ENCODE measurements at regions not wholly inside any gene's neighbourhood (a gene's known extent, or its start where the extent isn't known, plus 50 kb on each side); places are given as distances from the start of the nearest gene placed in this dataset.
"Not testable (repeated sequence)": the region's sequence is repeated elsewhere in the genome, so short reads cannot be mapped to it uniquely, and the experiment has no call there.

DNA sequence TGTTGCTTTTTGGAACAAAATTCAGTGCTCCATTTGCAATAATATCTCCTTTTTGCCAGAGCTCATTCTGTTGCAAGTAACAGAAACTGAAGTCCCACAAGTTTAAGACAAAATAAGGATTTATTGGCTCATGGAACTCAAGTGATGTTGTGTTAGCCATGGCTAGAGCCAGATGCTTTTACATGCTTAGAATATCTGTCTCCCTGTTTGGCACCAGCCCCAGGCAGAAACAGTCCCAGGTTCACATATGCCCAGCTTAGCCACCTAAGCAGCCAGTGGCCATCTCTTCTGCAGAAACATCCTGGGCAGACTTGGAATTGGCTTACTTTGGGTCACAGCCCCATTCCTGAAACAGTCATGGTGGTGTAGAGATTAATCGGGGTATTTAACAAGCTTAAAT lies 540.9 kb upstream of the SGCD start:
- no peak for DNase-seq

DNA sequence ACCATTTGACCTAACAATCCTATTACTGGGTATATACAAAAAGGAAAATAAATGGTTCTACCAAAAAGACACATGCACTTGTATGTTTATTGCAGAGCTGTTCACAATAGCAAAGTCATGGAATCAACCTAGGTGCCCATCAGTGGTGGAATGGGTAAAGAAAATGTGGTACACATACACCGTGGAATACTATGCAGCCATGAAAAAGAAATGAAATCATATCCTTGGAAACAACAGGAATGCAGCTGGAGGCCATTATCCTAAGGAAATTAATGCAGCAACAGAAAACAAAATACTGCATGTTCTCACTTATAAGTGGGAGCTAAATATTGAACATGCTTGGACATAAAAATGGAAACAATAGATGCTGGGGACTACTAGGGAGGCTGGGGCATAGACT lies 534.1 kb upstream of the SGCD start:
- no peak for DNase-seq

DNA sequence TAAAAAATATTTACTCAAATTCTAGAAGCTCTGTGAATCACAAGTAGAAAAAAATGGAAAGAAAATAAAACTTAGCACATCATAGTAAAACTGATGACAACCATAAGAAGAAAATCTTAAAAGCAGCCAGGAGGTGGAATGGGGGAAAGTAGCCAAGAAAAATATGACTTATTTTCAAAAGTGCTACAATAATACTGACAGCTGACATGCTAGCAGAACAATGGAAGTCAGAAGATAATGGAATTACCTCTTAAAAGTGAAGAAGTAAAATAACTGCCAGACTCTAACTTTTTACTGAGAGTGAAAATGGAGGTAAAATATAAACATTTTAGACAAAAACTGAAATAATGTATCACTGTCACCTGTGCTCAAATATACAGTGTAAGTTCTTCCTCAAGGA lies 532.2 kb upstream of the SGCD start:
- DNase-seq: peak; percentile 7

DNA sequence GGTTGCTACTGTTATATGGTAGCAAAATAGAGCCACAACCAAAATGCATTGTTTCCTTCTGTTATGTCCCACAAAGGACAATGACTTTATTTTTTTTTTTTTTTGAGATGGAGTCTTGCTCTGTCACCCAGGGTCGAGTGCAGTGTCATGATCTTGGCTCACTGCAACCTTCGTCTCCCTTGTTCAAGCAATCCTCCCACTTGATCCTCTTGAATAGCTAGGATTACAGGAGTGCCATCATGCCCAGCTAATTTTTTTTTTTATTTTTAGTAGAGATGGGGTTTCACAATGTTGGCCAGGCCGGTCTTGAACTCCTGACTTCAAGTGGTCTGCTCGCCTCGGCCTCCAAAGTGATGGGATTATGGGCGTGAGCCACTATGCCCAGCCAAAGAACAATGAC lies 527.7 kb upstream of the SGCD start:
- DNase-seq: no peak

GRCh38 chr5:155807884-155808576 lies 518.9 kb upstream of the SGCD start:
- DNase-seq: no peak

GRCh38 chr5:155815248-155815647 lies 511.7 kb upstream of the SGCD start:
- DNase-seq: no peak

DNA sequence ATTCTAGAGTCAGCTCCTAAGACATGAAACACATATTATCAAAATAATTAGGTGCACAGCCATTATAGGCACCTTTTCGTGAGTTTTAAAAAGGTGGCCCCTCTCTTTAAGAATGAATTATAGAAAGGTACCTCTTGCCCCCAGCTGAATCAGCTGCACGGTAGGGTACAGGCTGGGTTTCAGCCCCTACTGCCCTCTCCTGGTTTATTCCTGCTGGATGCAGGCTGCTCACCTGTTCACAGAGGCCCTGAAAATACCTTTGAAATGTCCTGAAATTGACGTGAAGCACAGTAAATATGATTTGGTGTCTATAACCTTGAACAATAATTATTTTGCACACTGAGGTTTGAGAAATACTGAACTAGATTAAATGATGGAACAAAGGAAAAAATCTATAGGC lies 504.8 kb upstream of the SGCD start:
- DNase-seq: no peak

DNA sequence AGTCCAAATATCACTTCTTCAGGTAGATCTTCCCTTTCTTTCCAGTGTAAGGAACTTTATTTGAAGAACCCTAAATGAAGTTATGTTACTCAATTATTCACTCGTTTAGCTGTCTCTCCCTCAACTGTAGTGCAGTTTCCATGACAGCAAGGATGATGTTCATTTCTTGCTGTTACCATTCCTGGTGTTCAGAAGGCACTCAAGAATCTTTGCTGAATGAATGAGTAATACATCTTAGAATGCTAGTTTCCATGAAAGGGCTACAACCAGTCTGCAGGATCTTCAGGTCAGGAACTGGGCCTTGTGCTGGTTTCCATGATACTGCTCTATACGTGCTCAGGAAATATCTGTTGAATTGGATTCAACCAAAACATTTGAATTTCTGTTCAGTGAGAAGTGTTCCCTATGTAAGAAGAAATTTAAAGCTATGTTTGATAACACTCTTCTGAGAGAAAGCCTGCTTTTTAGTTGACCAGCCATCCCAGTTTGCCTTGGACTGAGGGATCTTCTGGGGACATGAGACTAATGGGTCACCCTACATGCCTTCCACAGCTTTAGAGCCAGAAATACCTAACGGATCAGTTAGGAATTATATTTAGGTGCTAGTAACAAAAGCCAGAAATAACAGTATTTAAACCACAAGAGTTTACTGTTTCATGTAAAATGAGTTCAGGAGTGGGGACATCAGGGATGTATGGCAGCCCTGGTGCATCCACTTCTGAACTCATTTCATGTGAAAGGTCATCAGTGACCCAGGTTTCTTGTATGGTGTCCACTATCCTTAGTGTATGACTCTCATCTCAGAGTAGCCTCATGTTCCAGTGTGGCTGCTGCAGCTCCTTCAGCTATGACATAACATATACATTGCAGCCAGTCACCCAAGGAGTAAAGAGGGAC lies 500.1 kb upstream of the SGCD start:
- DNase-seq: peak; percentile 7

GRCh38 chr5:155827508-155827815 lies 499.5 kb upstream of the SGCD start:
- not testable (repeated sequence) for DNase-seq

DNA sequence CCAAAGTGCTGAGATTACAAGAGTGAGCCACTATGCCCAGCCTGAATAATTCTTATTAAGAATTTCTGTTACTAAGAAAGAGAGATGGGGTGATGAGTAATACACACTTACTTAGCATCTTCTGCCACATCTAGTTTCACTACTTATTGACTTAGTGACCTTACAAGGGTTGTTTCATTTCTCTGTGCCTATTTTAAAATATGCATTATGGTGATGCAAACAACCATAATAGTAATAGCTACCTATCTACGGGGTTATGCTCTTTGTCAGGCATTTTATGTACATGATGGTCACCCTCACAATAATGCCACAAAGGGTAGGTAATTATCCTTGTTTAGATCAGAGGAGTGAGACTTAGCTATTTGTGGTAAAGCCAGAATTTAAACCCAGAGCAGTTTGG lies 499.0 kb upstream of the SGCD start:
- DNase-seq: no peak

- no peak for DNase-seq
These were observed 495.5 kb upstream of the SGCD start for GRCh38 chr5:155831491-155831890.

DNA sequence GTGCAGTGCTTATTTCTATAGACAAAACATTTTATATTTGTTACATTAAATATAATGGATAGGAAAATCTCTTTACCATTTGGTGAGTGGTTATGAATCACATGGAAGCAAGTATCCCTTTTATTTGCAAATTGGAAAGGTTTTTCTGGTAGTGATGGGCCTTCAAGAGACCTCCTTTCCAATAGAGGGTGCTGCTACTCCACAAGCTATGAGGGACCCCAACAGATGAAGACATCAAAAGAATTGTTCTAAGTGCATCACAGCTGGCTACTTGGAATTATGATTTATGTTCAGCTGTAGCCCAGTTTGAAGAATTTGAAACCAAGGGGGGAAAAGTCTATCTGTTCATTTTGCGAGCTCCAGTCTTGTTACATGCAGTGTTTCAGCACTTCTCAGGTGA lies 493.7 kb upstream of the SGCD start:
- no peak for DNase-seq

GRCh38 chr5:155834271-155834975 lies 492.5 kb upstream of the SGCD start:
- DNase-seq: no peak

- no peak for DNase-seq
These were observed 490.7 kb upstream of the SGCD start for GRCh38 chr5:155836089-155836803.

- no peak for DNase-seq
These were observed 488.6 kb upstream of the SGCD start for GRCh38 chr5:155838394-155838793.

- DNase-seq: peak; percentile 67
These were observed 487.5 kb upstream of the SGCD start for GRCh38 chr5:155839251-155840037.

GRCh38 chr5:155844542-155844941 lies 482.4 kb upstream of the SGCD start:
- DNase-seq: no peak

DNA sequence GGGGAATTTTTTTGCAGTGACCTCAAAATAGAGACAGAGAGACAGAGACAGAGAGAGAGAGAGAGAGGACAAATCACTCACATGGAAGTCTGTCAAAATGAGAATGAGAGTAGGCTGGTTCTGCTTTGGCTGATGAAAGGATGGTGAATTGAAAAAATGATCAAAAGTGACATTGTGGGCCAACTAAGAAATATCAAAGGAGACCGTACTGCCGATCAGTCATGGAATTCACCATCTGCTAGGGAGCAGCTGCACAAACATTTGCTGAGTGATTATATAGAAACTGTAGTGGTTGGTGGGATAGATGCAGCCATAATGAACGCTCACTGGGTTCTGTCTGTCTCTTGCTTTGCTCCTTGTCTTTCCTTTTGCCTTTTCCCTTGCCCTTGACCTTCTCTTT lies 476.6 kb upstream of the SGCD start:
- DNase-seq: no peak

- DNase-seq: no peak
These were observed 460.0 kb upstream of the SGCD start for GRCh38 chr5:155866971-155867370.

- DNase-seq: no peak
These were observed 459.4 kb upstream of the SGCD start for GRCh38 chr5:155867522-155868088.

GRCh38 chr5:155870636-155871035 lies 456.3 kb upstream of the SGCD start:
- no peak for DNase-seq

- no peak for DNase-seq
These were observed 455.3 kb upstream of the SGCD start for GRCh38 chr5:155871623-155872022.
